Upper lobe of right lung (tissue), 1 donor: ENCODE measurements at regions not wholly inside any gene's neighbourhood (a gene's known extent, or its start where the extent isn't known, plus 50 kb on each side); places are given as distances from the start of the nearest gene placed in this dataset.
"Not testable (repeated sequence)": the region's sequence is repeated elsewhere in the genome, so short reads cannot be mapped to it uniquely, and the experiment has no call there.

ENCODE experiments used
- ATAC-seq: fragments of 200-7000 bp; cut with Tn5 transposase; one replicate; pipeline ENCODE4 v1.9.1; 2020; ENCODE audit warnings: mild to moderate bottlenecking, moderate library complexity
- DNase-seq: peaks from one replicate; pipeline ENCODE4 v3.0.0-alpha.2; 2020
- H3K27ac ChIP-seq: fragments of 200-600 bp; one replicate; pipeline ENCODE4 v1.8.0; 2022
- H3K27me3 ChIP-seq: fragments of 200-600 bp; one replicate; pipeline ENCODE4 v1.8.0; 2022; ENCODE audit warnings: mild to moderate bottlenecking
- H3K36me3 ChIP-seq: fragments of 200-600 bp; one replicate; pipeline ENCODE4 v1.8.0; 2022
- H3K4me1 ChIP-seq: fragments of 200-600 bp; one replicate; pipeline ENCODE4 v1.8.0; 2022
- H3K4me3 ChIP-seq: fragments of 200-600 bp; one replicate; pipeline ENCODE4 v1.8.0; 2022; ENCODE audit warnings: mild to moderate bottlenecking
- H3K9me3 ChIP-seq: fragments of 200-600 bp; one replicate; pipeline ENCODE4 v1.8.0; 2022
- CTCF ChIP-seq: fragments of 200-600 bp; IDR thresholded peaks from one replicate; pipeline ENCODE4 v1.8.0; 2022; ENCODE audit warnings: antibody characterized with exemption
- intact Hi-C: fragments of 100-400 bp; cut with DNase I; formaldehyde crosslinking; loops from one replicate; pipeline ENCODE4 v1.11.0; 2022
- donor health status: DM: no; HTN: yes; CAD: no; lungs with severe emphysema.

DNA sequence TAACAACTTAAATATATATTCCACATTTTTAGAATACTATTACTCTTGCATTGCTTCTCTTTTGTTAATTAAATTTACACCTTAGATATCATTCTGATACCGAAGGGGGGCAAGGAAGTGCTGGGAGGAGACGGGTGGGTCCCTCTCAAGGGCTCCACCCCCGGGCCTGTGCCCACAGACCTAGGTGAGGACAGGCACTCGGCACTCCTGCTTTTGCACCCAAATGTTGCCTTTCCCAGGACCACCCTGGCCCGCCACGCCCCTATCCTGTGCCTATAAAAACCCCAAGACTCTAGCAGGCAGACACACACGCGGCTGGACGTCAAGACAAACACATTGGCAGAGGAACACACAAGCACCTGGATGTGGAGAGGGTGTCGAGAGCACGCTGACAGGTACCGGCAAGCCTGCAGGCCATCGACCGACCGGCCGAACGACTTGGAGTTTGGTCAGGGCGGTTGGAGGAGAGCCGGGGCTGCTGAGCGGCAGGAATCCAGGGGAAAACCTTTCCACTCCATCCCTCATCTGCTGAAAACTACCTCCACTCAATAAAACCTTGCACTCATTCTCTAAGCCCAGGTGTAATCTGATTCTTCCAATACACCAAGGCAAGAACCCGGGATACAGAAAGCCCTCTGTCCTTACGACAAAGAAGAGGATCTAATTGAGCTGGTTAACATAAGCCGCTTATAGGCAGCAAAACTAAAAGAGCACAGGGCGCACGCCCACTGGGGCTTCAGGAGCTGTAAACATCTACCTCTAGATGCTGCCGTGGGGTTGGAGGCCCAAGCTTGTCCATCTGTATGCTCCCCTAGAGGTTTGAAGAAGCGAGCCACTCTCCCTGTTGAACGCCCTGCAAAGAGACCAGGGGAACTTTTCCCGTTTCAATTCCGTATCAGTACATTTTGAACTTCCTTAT, 197.4 kb upstream of the PRSS16 start:
- Histone ChIP-seq H3K9me3 (no peaks in the 10 kb centered on the region), H3K27me3 (no peaks in the 10 kb centered on the region), H3K4me1 (no peaks in the 10 kb centered on the region), H3K36me3 (no peaks in the 10 kb centered on the region), H3K4me3 (no peak overlapping the region), H3K27ac (no peak overlapping the region)
- no peak for TF ChIP-seq CTCF
- ATAC-seq: peak; percentile 83
- DNase-seq: peak; percentile 73
- intact Hi-C loops: no loop called here

DNA sequence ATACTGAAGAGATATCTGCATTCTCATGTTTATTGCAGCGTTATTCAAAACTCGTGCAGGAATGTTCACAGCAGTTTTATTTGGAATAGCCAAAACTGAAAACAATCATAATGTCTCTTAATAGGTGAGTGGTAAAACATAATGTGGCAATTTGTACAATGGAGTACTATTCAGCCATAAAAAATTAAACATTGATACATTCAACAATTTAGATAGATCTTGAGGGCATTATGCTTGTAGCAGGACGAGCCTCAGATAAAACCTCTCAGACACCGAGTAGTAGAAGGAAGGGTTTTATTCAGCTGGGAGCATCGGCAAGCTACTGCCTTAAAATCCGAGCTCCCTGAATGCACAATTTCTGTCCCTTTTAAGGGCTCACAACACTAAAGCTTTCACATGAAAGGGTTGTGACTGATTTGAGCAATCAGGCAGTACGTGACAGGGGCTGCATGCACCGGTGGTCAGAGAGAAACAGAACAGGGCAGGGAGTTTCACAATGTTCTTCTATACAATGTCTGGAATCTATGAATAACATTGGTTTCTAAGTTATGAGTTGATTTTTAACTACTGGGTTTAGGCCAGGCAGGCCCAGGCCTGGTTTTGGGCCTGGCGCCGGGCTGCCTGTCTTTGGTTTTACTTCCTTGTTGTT, 195.3 kb upstream of the PRSS16 start:
- DNase-seq, intact Hi-C loops, H3K27ac ChIP-seq, ATAC-seq, H3K36me3 ChIP-seq, H3K4me3 ChIP-seq, H3K4me1 ChIP-seq, H3K27me3 ChIP-seq, H3K9me3 ChIP-seq: not testable (repeated sequence)

- Histone ChIP-seq H3K36me3 (no peaks in the 10 kb centered on the region), H3K4me3 (no peak overlapping the region), H3K4me1 (no peaks in the 10 kb centered on the region), H3K27me3 (no peaks in the 10 kb centered on the region), H3K9me3 (no peaks in the 10 kb centered on the region), H3K27ac (no peak overlapping the region)
- intact Hi-C loops: no loop called here
- ATAC-seq (no peak), DNase-seq (no peak)
- no peak for TF ChIP-seq CTCF
Measured at GRCh38 chr6:27052731-27053082, 194.8 kb upstream of the PRSS16 start.

DNA sequence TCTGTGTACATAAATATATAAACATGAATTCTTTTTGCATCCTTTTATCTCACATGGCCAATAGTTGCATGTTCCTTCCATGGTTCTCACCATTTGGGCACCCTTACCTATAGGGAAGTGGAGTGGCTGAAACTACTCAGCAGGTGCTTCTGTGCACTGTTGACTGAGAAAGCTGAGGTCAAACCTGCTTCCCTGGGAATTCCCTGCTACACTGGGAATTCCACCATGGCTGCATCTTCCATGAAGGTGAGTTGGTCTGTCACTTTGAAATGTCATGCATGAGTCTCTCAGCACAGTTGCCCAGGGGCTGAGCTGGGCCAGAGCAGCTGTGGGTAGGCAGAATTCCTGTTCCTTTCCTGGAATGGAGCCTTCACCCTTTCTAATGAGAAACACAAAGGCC, 193.8 kb upstream of the PRSS16 start:
- Histone ChIP-seq H3K27ac (no peak overlapping the region), H3K27me3 (no peaks in the 10 kb centered on the region), H3K36me3 (no peaks in the 10 kb centered on the region), H3K9me3 (no peaks in the 10 kb centered on the region), H3K4me1 (no peaks in the 10 kb centered on the region), H3K4me3 (no peak overlapping the region)
- intact Hi-C loops: no loop called here
- no peak for TF ChIP-seq CTCF
- DNase-seq: no peak
- ATAC-seq: no peak

- DNase-seq (no peak), ATAC-seq (no peak)
- TF ChIP-seq CTCF: no peak
- H3K36me3 ChIP-seq: no peaks in the 10 kb centered on the region
- no peaks in the 10 kb centered on the region for H3K27me3 ChIP-seq
- no peaks in the 10 kb centered on the region for H3K4me1 ChIP-seq
- intact Hi-C loops: no loop called here
- H3K27ac ChIP-seq: no peak overlapping the region
- H3K9me3 ChIP-seq: no peaks in the 10 kb centered on the region
- H3K4me3 ChIP-seq: no peak overlapping the region
Measured at GRCh38 chr6:27056615-27057014, 190.9 kb upstream of the PRSS16 start.

DNA sequence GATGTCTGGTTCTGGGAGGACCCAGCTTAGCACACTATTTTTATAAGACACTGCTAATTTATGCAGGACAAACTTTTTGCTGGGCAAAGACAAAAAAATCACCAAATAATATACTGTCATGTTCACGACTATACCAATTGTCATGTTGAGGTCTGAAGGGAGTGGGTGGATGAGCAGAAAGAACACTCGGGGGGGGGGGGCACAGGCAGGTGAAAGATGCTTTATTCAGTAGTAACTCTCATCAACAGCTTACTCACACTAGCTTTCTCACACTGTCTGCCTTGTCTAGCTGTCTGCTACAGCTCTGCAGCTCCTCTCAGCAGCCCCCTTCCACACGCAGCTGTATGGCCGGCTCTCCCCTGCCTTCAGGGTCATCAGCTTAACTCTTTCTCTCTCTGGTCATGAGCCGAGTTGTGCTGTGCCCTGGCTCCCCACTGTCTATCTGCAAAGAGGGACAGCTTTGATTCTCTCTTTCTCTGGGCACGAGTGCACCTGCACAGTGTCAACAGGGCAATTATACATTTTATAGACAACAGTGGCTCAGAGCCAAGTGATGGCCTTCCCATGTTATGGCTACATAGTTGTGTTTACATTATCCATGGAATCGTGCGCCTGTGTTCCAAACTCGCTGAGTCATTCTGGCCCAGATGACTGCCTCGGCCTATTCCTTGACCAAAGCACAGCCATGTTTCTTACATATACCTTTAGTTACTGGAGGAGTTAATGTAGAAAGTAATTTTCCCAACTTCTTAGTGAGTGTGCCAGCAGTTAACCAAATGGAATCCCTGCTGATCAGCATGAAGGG, 187.7 kb upstream of the PRSS16 start:
- no peak for TF ChIP-seq CTCF
- Histone ChIP-seq H3K27me3 (no peaks in the 10 kb centered on the region), H3K4me3 (no peak overlapping the region), H3K4me1 (no peaks in the 10 kb centered on the region), H3K36me3 (no peaks in the 10 kb centered on the region), H3K27ac (no peak overlapping the region), H3K9me3 (no peaks in the 10 kb centered on the region)
- intact Hi-C loops: no loop called here
- DNase-seq (no peak), ATAC-seq (no peak)
